Fibroblast of skin of abdomen (primary cell): ENCODE measurements at regions not wholly inside any gene's neighbourhood (a gene's known extent, or its start where the extent isn't known, plus 50 kb on each side); places are given as distances from the start of the nearest gene placed in this dataset.

Experiments used
- DNase-seq: peaks from one replicate; pipeline ENCODE4 v3.0.0-alpha.2; 2013

GRCh38 chr2:120660771-120661459 is 74.8 kb upstream of the GLI2 start:
- DNase-seq = no peak

- DNase-seq = peak; percentile 41
Measured at GRCh38 chr2:120661551-120661950, 74.1 kb upstream of the GLI2 start.

- DNase-seq = no peak
Measured at GRCh38 chr2:120662046-120662445, 73.6 kb upstream of the GLI2 start.

- no peak for DNase-seq
Measured at GRCh38 chr2:120662746-120663145, 72.9 kb upstream of the GLI2 start.

- DNase-seq = no peak
Measured at GRCh38 chr2:120666433-120666832, 69.2 kb upstream of the GLI2 start.

- no peak for DNase-seq
Measured at GRCh38 chr2:120667981-120668380, 67.7 kb upstream of the GLI2 start.

GRCh38 chr2:120669121-120669952 is 66.3 kb upstream of the GLI2 start:
- DNase-seq = peak; percentile 79

GRCh38 chr2:120669971-120670370 is 65.7 kb upstream of the GLI2 start:
- DNase-seq = no peak

- DNase-seq = no peak
Measured at GRCh38 chr2:120670371-120670770, 65.3 kb upstream of the GLI2 start.

- DNase-seq = no peak
Measured at GRCh38 chr2:120670771-120671480, 64.7 kb upstream of the GLI2 start.

- DNase-seq = no peak
Measured at GRCh38 chr2:120672526-120673204, 63.0 kb upstream of the GLI2 start.

GRCh38 chr2:120673205-120673550 is 62.5 kb upstream of the GLI2 start:
- DNase-seq = no peak

- no peak for DNase-seq
Measured at GRCh38 chr2:120673571-120674061, 62.1 kb upstream of the GLI2 start.

- no peak for DNase-seq
Measured at GRCh38 chr2:120674246-120675170, 61.2 kb upstream of the GLI2 start.

GRCh38 chr2:120675460-120676130 is 60.1 kb upstream of the GLI2 start:
- peak; percentile 53 for DNase-seq

- DNase-seq = no peak
Measured at GRCh38 chr2:120677221-120677620, 58.4 kb upstream of the GLI2 start.

- peak; percentile 26 for DNase-seq
Measured at GRCh38 chr2:120677696-120678247, 57.9 kb upstream of the GLI2 start.

GRCh38 chr2:120678251-120678650 is 57.4 kb upstream of the GLI2 start:
- DNase-seq = peak; percentile 65

- no peak for DNase-seq
Measured at GRCh38 chr2:120678926-120679325, 56.7 kb upstream of the GLI2 start.

GRCh38 chr2:120679526-120679925 is 56.1 kb upstream of the GLI2 start:
- DNase-seq = no peak
